ENCODE measurements at regions not wholly inside any gene's neighbourhood (a gene's known extent, or its start where the extent isn't known, plus 50 kb on each side); places are given as distances from the start of the nearest gene placed in this dataset.

DNA sequence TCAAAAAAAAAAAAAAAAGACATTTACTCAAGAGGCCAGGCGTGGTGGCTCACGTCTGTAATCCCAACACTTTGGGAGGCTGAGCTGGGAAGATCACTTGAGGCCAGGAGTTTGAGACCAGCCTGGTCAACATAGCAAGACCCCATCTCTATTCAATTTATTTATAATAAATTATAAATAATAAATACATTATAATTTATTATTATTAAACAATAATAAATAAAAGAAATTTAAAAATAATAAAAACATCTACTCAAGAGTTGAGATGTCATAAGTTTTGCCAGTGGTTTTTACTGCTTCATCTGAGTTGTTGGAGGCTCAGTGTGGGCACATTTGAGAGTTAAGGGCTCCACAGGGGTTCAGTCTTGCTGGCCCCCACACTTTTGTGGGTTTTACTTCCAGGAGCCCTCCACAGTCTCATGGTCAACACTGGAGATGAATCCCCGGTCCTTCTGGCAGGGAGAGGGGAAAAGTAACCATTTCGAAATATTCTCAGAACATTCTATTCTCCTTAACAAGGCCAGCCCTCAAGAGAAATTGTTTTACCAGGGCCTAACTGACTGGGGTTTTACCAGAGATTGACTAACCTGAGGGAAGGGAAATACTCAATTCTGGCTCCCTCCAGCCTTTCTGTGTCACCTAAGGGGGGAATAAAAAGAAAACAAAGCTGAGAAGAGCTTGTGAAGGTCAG lies 51.6 kb upstream of the NCOA1 start (continued):
- TF ChIP-seq, protein P1, sequence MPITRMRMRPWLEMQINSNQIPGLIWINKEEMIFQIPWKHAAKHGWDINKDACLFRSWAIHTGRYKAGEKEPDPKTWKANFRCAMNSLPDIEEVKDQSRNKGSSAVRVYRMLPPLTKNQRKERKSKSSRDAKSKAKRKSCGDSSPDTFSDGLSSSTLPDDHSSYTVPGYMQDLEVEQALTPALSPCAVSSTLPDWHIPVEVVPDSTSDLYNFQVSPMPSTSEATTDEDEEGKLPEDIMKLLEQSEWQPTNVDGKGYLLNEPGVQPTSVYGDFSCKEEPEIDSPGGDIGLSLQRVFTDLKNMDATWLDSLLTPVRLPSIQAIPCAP (CRISPR knock-in tag; IDR thresholded peaks at IDR 0.05; ENCODE audit: borderline replicate concordance) = no peak
- TF ChIP-seq HOXB6 (CRISPR knock-in tag; IDR thresholded peaks at IDR 0.05; ENCODE audit: borderline replicate concordance) = no peak
- TF ChIP-seq, protein P2, sequence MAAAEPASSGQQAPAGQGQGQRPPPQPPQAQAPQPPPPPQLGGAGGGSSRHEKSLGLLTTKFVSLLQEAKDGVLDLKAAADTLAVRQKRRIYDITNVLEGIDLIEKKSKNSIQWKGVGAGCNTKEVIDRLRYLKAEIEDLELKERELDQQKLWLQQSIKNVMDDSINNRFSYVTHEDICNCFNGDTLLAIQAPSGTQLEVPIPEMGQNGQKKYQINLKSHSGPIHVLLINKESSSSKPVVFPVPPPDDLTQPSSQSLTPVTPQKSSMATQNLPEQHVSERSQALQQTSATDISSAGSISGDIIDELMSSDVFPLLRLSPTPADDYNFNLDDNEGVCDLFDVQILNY (CRISPR knock-in tag; IDR thresholded peaks at IDR 0.05) = no peak
- no peak for TF ChIP-seq SNIP1 (IDR thresholded peaks at IDR 0.05; ENCODE audit: low read depth)
- TF ChIP-seq ZNF133 (CRISPR knock-in tag; IDR thresholded peaks at IDR 0.05) = no peak

DNA sequence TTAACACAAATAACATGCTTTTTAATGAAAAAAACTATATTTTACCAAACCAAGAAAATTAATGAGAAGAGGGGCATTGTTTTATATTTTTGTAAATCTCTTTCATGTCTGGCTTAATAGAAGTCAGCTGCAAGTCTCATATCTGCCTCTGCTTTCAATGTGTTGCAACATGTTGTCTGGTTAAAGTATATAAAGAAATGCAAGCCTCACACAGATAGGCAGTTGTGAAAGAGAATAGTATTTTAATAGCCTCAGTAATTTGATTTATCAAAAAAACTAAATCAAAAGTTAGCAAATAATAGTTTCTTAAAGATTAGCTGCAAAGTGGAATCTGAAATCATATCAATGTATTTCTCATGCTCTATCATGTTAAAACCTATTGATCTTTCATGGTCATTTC lies 52.9 kb upstream of the NCOA1 start:
- no peak overlapping the region for H3K9ac ChIP-seq (ENCODE audit: insufficient read depth in 1 of 2, low read depth in 2 of 2, low read length in 2 of 2)
- CTCF ChIA-PET (ENCODE audit: low intra/inter-chr PET ratio) = no interaction called here
- H3K36me3 ChIP-seq (ENCODE audit: control insufficient read depth, insufficient read depth, low read length) = no peaks in the 10 kb centered on the region
- no peaks in the 10 kb centered on the region for H3K9me3 ChIP-seq (replicated peaks; ENCODE audit: control insufficient read depth, insufficient read depth, low read depth, low read length)
- H3K4me2 ChIP-seq (ENCODE audit: insufficient read depth, low read length) = no peak overlapping the region
- POLR2A ChIA-PET = interaction anchor here (0.6 to 0.7 kb wide), 2 partner anchors 15 to 433 kb away, joined by 3 read pairs; no protein-coding TSS in a partner anchor
- no peaks in the 10 kb centered on the region for H3K27me3 ChIP-seq (ENCODE audit: control insufficient read depth in 2 of 2, insufficient read depth in 2 of 2, low read length in 2 of 2)
- FAIRE-seq = no peak
- TF ChIP-seq CEBPB (tag; IDR thresholded peaks at IDR 0.05) (peak; percentile 49), FOXJ3 (CRISPR knock-in tag; IDR thresholded peaks at IDR 0.05) (no peak), CEBPG (CRISPR knock-in tag; IDR thresholded peaks at IDR 0.05) (no peak), CEBPG (tag; conservative IDR thresholded peaks at IDR 0.05 in 1 of 2, IDR thresholded peaks at IDR 0.05 in 1 of 2) (peak in 1 of 2 experiments; percentile 58; a peak in 1 of 4 replicates)
- DNase-seq (ENCODE audit: extremely low read depth in 1 of 4, low spot score in 3 of 4) = no peak
- H3K79me2 ChIP-seq (ENCODE audit: control insufficient read depth, insufficient read depth, low read length) = no peaks in the 10 kb centered on the region
- H3K27ac ChIP-seq (ENCODE audit: extremely low read depth, low read depth, low read length) = no peak overlapping the region
- intact Hi-C loops (cut with micrococcal nuclease) (no loop called here), in situ Hi-C loops (cut with MboI) (no loop called here)
- no peaks in the 10 kb centered on the region for H4K20me1 ChIP-seq (replicated peaks; ENCODE audit: control insufficient read depth, insufficient read depth, low read length)
- H3K4me1 ChIP-seq (replicated peaks in 1 of 2; ENCODE audit: control insufficient read depth in 2 of 2, insufficient read depth in 2 of 2, low read length in 2 of 2) = no peaks in the 10 kb centered on the region; a peak in 1 of 5 replicates
- no TSS peak for BruUV-seq (replicated peaks)
- H3K4me3 ChIP-seq = no peak overlapping the region
- H3K9me1 ChIP-seq (ENCODE audit: control insufficient read depth, insufficient read depth, low read length) = no peaks in the 10 kb centered on the region
- no peak overlapping the region for H2AFZ ChIP-seq (ENCODE audit: low read depth, low read length)
- no peak for ATAC-seq

Data from K562 (cell line).